ENCODE measurements at regions not wholly inside any gene's neighbourhood (a gene's known extent, or its start where the extent isn't known, plus 50 kb on each side); places are given as distances from the start of the nearest gene placed in this dataset.

DNA sequence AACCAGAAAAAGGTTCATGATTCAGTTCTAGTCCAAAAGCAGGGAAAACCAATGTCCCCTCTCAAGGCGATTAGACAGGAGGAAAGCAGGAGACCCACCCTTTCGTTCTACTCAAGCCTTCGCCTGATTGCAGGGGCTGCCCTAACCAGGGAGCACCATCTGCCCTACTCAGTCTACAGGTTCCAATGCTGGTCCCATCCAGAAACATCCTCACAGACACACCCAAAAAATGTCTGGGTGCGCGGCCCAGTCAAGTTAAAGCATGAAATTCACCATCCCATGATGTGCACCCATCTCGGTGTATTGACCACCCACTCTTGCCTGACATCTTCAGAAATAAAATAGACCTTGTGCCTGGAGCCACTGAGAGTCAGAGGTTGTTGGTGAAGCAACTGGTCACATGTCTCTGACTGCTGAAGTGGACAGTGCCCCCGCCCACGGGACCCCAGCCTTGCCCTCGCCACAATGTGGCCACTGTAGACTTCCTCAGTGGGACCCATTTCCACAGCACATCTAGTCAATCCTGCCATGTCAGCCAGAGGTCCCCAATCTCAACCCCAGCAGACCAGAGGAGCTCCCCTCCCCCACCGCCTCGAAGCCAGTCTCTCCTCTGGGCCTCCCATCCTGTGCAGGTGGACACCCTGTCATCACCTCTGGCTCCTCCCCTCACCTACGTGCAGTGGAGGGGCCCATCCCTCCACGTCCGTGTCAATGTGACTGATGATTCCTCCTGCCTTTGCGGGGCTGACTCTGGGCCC lies 116.3 kb upstream of the PPP2R2D start:
- DNase-seq (ENCODE audit: low read depth in 1 of 2, low spot score in 1 of 2): no peak

GRCh38 chr10:131785121-131785460 lies 115.7 kb upstream of the PPP2R2D start:
- WGBS (ENCODE audit: missing lambda C conversion rate): 25% methylated on average over 6 of the region's 11 CpGs
- Histone ChIP-seq H3K4me2 (no peak overlapping the region), H3K9me3 (peaks cover 4% of the 10 kb centered on the region; the same call in 1 of the 3 replicates), H3K4me3 (no peak overlapping the region), H3K4me1 (no peaks in the 10 kb centered on the region), H3K27ac (no peak overlapping the region)
- no peak for ATAC-seq
- POLR2A ChIA-PET: no interaction called here
- DNase-seq (ENCODE audit: low read depth in 1 of 2, low spot score in 1 of 2): no peak
- CTCF ChIA-PET: no interaction called here
- FAIRE-seq: no peak
- no peak for TF ChIP-seq HOXA7 (CRISPR knock-in tag; IDR thresholded peaks at IDR 0.05)
- no peak for TF ChIP-seq NR3C1 (IDR thresholded peaks at IDR 0.05)
- TF ChIP-seq, protein P1, sequence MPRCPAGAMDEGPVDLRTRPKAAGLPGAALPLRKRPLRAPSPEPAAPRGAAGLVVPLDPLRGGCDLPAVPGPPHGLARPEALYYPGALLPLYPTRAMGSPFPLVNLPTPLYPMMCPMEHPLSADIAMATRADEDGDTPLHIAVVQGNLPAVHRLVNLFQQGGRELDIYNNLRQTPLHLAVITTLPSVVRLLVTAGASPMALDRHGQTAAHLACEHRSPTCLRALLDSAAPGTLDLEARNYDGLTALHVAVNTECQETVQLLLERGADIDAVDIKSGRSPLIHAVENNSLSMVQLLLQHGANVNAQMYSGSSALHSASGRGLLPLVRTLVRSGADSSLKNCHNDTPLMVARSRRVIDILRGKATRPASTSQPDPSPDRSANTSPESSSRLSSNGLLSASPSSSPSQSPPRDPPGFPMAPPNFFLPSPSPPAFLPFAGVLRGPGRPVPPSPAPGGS (IDR thresholded peaks at IDR 0.05): no peak
- TF ChIP-seq, protein P2, sequence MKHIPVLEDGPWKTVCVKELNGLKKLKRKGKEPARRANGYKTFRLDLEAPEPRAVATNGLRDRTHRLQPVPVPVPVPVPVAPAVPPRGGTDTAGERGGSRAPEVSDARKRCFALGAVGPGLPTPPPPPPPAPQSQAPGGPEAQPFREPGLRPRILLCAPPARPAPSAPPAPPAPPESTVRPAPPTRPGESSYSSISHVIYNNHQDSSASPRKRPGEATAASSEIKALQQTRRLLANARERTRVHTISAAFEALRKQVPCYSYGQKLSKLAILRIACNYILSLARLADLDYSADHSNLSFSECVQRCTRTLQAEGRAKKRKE (CRISPR knock-in tag; IDR thresholded peaks at IDR 0.05; ENCODE audit: low read depth): no peak
- no peak for TF ChIP-seq ZFP36 (IDR thresholded peaks at IDR 0.05; ENCODE audit: borderline replicate concordance, partially characterized antibody)
- no peak for TF ChIP-seq MAFK (IDR thresholded peaks at IDR 0.05; ENCODE audit: partially characterized antibody)
- no peak for TF ChIP-seq CHD2 (IDR thresholded peaks at IDR 0.05; ENCODE audit: low read length, partially characterized antibody)
- no peak for TF ChIP-seq HDAC2 (IDR thresholded peaks at IDR 0.05)
- TF ChIP-seq RFX5 (IDR thresholded peaks at IDR 0.05): no peak
- TF ChIP-seq FOSB (CRISPR knock-in tag; IDR thresholded peaks at IDR 0.05): no peak
- TF ChIP-seq ZC3H11A (IDR thresholded peaks at IDR 0.05): no peak
- no peak for TF ChIP-seq MAX (IDR thresholded peaks at IDR 0.05)
- no peak for TF ChIP-seq TFCP2L1 (CRISPR knock-in tag; IDR thresholded peaks at IDR 0.05)
- TF ChIP-seq FOSL2 (IDR thresholded peaks at IDR 0.05): no peak
- no peak for TF ChIP-seq FOSL2 (CRISPR knock-in tag; IDR thresholded peaks at IDR 0.05)

More for the DNA sequence above, 116.3 kb upstream of the PPP2R2D start:
- H3K27ac ChIP-seq: no peak overlapping the region
- FAIRE-seq (no peak), ATAC-seq (no peak)
- CTCF ChIA-PET: no interaction called here
- 34% methylated on average over 13 of the region's 15 CpGs for WGBS (ENCODE audit: missing lambda C conversion rate)
- no peak for TF ChIP-seq HEYL (CRISPR knock-in tag; IDR thresholded peaks at IDR 0.05)
- no peak for TF ChIP-seq MAZ (IDR thresholded peaks at IDR 0.05; ENCODE audit: borderline replicate concordance, low read depth, low read length)
- no peak for TF ChIP-seq FOSB (CRISPR knock-in tag; IDR thresholded peaks at IDR 0.05)
- TF ChIP-seq RNF2 (IDR thresholded peaks at IDR 0.05; ENCODE audit: borderline replicate concordance, low read depth): no peak
- TF ChIP-seq REST (IDR thresholded peaks at IDR 0.05): no peak
- no peak for TF ChIP-seq RAD21 (conservative IDR thresholded peaks at IDR 0.05 in 1 of 2, IDR thresholded peaks at IDR 0.05 in 1 of 2)
- TF ChIP-seq TFCP2L1 (CRISPR knock-in tag; IDR thresholded peaks at IDR 0.05): no peak
- TF ChIP-seq, protein P1 (IDR thresholded peaks at IDR 0.05): no peak
- TF ChIP-seq EP300 (IDR thresholded peaks at IDR 0.05): no peak
- TF ChIP-seq FOXS1 (CRISPR knock-in tag; IDR thresholded peaks at IDR 0.05): no peak
- TF ChIP-seq KDM1A (IDR thresholded peaks at IDR 0.05; ENCODE audit: low read depth): no peak
- TF ChIP-seq, protein P3, sequence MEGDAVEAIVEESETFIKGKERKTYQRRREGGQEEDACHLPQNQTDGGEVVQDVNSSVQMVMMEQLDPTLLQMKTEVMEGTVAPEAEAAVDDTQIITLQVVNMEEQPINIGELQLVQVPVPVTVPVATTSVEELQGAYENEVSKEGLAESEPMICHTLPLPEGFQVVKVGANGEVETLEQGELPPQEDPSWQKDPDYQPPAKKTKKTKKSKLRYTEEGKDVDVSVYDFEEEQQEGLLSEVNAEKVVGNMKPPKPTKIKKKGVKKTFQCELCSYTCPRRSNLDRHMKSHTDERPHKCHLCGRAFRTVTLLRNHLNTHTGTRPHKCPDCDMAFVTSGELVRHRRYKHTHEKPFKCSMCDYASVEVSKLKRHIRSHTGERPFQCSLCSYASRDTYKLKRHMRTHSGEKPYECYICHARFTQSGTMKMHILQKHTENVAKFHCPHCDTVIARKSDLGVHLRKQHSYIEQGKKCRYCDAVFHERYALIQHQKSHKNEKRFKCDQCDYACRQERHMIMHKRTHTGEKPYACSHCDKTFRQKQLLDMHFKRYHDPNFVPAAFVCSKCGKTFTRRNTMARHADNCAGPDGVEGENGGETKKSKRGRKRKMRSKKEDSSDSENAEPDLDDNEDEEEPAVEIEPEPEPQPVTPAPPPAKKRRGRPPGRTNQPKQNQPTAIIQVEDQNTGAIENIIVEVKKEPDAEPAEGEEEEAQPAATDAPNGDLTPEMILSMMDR (IDR thresholded peaks at IDR 0.05): no peak
- TF ChIP-seq MYC (IDR thresholded peaks at IDR 0.05; ENCODE audit: borderline replicate concordance, low read length): no peak
- TF ChIP-seq NPAS2 (CRISPR knock-in tag; IDR thresholded peaks at IDR 0.05; ENCODE audit: borderline replicate concordance): no peak
- no peak for TF ChIP-seq PHF8 (IDR thresholded peaks at IDR 0.05; ENCODE audit: borderline replicate concordance, low read depth)
- TF ChIP-seq MAFK (IDR thresholded peaks at IDR 0.05; ENCODE audit: partially characterized antibody): no peak
- H3K9me3 ChIP-seq: peaks cover 4% of the 10 kb centered on the region; the same call in 1 of the 3 replicates
- no peak overlapping the region for H3K4me2 ChIP-seq
- no peaks in the 10 kb centered on the region for H3K4me1 ChIP-seq
- POLR2A ChIA-PET: no interaction called here
- no peak overlapping the region for H3K4me3 ChIP-seq
